ENCODE measurements at regions not wholly inside any gene's neighbourhood (a gene's known extent, or its start where the extent isn't known, plus 50 kb on each side); places are given as distances from the start of the nearest gene placed in this dataset.

DNA sequence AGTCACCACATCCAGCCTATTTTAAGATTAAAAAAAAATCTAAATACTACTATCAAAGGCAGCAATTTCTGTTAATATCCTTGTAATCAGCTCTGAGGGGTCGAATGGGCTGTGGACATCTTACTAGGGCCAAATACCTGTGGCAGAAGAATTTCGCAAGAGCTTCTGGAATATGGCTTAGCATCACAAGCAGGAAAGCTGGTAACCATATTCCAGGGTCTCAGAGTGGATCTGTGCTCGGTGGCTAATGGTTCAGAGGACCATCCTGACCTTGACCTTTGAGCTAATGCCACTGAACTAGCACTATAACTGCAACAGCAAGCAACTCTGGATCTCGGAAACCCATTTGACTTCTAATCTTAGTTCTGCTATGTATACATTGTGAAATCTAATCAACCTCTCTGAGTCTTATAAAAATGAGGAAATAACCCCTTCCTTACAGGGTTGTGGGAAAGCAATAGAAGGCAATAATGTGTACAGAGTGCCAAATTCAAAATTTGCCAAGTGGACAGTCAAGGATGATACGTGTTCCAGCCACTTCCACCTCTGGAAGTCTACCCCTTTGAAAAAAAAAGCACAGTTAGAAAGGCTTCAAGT lies 65.5 kb downstream of the CYP26A1 start:
- TF ChIP-seq, protein P1, sequence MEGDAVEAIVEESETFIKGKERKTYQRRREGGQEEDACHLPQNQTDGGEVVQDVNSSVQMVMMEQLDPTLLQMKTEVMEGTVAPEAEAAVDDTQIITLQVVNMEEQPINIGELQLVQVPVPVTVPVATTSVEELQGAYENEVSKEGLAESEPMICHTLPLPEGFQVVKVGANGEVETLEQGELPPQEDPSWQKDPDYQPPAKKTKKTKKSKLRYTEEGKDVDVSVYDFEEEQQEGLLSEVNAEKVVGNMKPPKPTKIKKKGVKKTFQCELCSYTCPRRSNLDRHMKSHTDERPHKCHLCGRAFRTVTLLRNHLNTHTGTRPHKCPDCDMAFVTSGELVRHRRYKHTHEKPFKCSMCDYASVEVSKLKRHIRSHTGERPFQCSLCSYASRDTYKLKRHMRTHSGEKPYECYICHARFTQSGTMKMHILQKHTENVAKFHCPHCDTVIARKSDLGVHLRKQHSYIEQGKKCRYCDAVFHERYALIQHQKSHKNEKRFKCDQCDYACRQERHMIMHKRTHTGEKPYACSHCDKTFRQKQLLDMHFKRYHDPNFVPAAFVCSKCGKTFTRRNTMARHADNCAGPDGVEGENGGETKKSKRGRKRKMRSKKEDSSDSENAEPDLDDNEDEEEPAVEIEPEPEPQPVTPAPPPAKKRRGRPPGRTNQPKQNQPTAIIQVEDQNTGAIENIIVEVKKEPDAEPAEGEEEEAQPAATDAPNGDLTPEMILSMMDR (IDR thresholded peaks at IDR 0.05), result no peak
- TF ChIP-seq POLR2A (IDR thresholded peaks at IDR 0.05), result no peak

Data from body of pancreas (tissue), 4 donors.